Mesodermal cell (in vitro differentiated cells): ENCODE measurements at regions not wholly inside any gene's neighbourhood (a gene's known extent, or its start where the extent isn't known, plus 50 kb on each side); places are given as distances from the start of the nearest gene placed in this dataset.

Experiments
- H3K27ac ChIP-seq: 2 replicates; pipeline ENCODE4 v1.7.0; 2013; ENCODE audit warnings: mild to moderate bottlenecking, low read depth, low read length, moderate library complexity; ENCODE audit not compliant: severe bottlenecking
- H3K36me3 ChIP-seq: 2 replicates; pipeline ENCODE4 v1.7.1; 2013; ENCODE audit warnings: mild to moderate bottlenecking, low read length, moderate library complexity; ENCODE audit not compliant: control insufficient read depth, insufficient read depth
- H3K4me1 ChIP-seq: one replicate; pipeline ENCODE4 v1.7.1; 2013; ENCODE audit warnings: mild to moderate bottlenecking, low read length; ENCODE audit not compliant: insufficient read depth, control insufficient read depth, poor library complexity, severe bottlenecking
- H3K4me3 ChIP-seq: 2 replicates; pipeline ENCODE4 v1.7.0; 2013; ENCODE audit warnings: low read length, control low read depth, mild to moderate bottlenecking; ENCODE audit not compliant: insufficient read depth, poor library complexity, severe bottlenecking; ENCODE audit errors: extremely low read depth
- H3K9me3 ChIP-seq: 2 replicates; pipeline ENCODE4 v1.7.1; 2013; ENCODE audit warnings: mild to moderate bottlenecking, low read length, moderate library complexity; ENCODE audit not compliant: control insufficient read depth
- WGBS, 2 experiments: methylation state at CpG; one replicate each; pipeline ENCODE4 v1.1.5; 2013; ENCODE audit warnings: missing lambda C conversion rate in 2 of 2; ENCODE audit not compliant: insufficient coverage in 2 of 2; 5-methylcytosine and 5-hydroxymethylcytosine counted together

GRCh38 chr4:126582737-126583136 is 1050.0 kb upstream of the INTU start:
- 80 to 83% methylated on average over 2 of the region's 2 CpGs for WGBS, 2 experiments
- Histone ChIP-seq H3K9me3 (no peaks in the 10 kb centered on the region), H3K4me1 (no peaks in the 10 kb centered on the region), H3K36me3 (no peaks in the 10 kb centered on the region), H3K4me3 (no peak overlapping the region), H3K27ac (no peak overlapping the region)

- Histone ChIP-seq H3K4me3 (no peak overlapping the region), H3K27ac (no peak overlapping the region), H3K9me3 (no peaks in the 10 kb centered on the region), H3K4me1 (no peaks in the 10 kb centered on the region), H3K36me3 (no peaks in the 10 kb centered on the region)
- 60% methylated on average over 1 of the region's 1 CpG for WGBS, 2 experiments
Observed at GRCh38 chr4:126583509-126583908, 1049.2 kb upstream of the INTU start.

GRCh38 chr4:126591583-126591982 is 1041.2 kb upstream of the INTU start:
- Histone ChIP-seq H3K9me3 (no peaks in the 10 kb centered on the region), H3K4me3 (no peak overlapping the region), H3K36me3 (no peaks in the 10 kb centered on the region), H3K27ac (no peak overlapping the region), H3K4me1 (no peaks in the 10 kb centered on the region)

- Histone ChIP-seq H3K36me3 (no peaks in the 10 kb centered on the region), H3K4me1 (no peaks in the 10 kb centered on the region), H3K27ac (no peak overlapping the region), H3K9me3 (no peaks in the 10 kb centered on the region), H3K4me3 (no peak overlapping the region)
- 80% methylated on average over 1 of the region's 3 CpGs; no CpG with 5 or more reads in 1 of the 2 experiments for WGBS, 2 experiments
Observed at GRCh38 chr4:126592088-126592487, 1040.7 kb upstream of the INTU start.

- Histone ChIP-seq H3K4me1 (no peaks in the 10 kb centered on the region), H3K27ac (no peak overlapping the region), H3K4me3 (no peak overlapping the region), H3K36me3 (no peaks in the 10 kb centered on the region), H3K9me3 (no peaks in the 10 kb centered on the region)
- 75% methylated on average over 1 of the region's 2 CpGs; no CpG with 5 or more reads in 1 of the 2 experiments for WGBS, 2 experiments
Observed at GRCh38 chr4:126593626-126594025, 1039.1 kb upstream of the INTU start.

GRCh38 chr4:126595643-126596042 is 1037.1 kb upstream of the INTU start:
- no peak overlapping the region for H3K4me3 ChIP-seq
- H3K36me3 ChIP-seq = no peaks in the 10 kb centered on the region
- no peaks in the 10 kb centered on the region for H3K9me3 ChIP-seq
- no peak overlapping the region for H3K27ac ChIP-seq
- H3K4me1 ChIP-seq = no peaks in the 10 kb centered on the region
- 67 to 90% methylated on average over 1 to 2 of the region's 2 CpGs for WGBS, 2 experiments

GRCh38 chr4:126599746-126600145 is 1033.0 kb upstream of the INTU start:
- Histone ChIP-seq H3K9me3 (no peaks in the 10 kb centered on the region), H3K4me1 (no peaks in the 10 kb centered on the region), H3K36me3 (no peaks in the 10 kb centered on the region), H3K27ac (no peak overlapping the region), H3K4me3 (no peak overlapping the region)
- WGBS, 2 experiments = no CpG with 5 or more reads among the region's 4 CpGs

- Histone ChIP-seq H3K4me3 (no peak overlapping the region), H3K36me3 (no peaks in the 10 kb centered on the region), H3K4me1 (no peaks in the 10 kb centered on the region), H3K9me3 (no peaks in the 10 kb centered on the region), H3K27ac (no peak overlapping the region)
- WGBS, 2 experiments = no CpG with 5 or more reads among the region's 1 CpG
Observed at GRCh38 chr4:126603210-126603609, 1029.5 kb upstream of the INTU start.

- Histone ChIP-seq H3K4me3 (no peak overlapping the region), H3K36me3 (no peaks in the 10 kb centered on the region), H3K4me1 (no peaks in the 10 kb centered on the region), H3K9me3 (no peaks in the 10 kb centered on the region), H3K27ac (no peak overlapping the region)
- 100% methylated on average over 1 of the region's 2 CpGs for WGBS, 2 experiments
Observed at GRCh38 chr4:126603825-126604224, 1028.9 kb upstream of the INTU start.

- Histone ChIP-seq H3K4me3 (no peak overlapping the region), H3K36me3 (no peaks in the 10 kb centered on the region), H3K4me1 (no peaks in the 10 kb centered on the region), H3K27ac (no peak overlapping the region), H3K9me3 (no peaks in the 10 kb centered on the region)
- WGBS, 2 experiments = no CpG with 5 or more reads among the region's 3 CpGs
Observed at GRCh38 chr4:126604268-126604867, 1028.4 kb upstream of the INTU start.

- H3K9me3 ChIP-seq = no peaks in the 10 kb centered on the region
- no peaks in the 10 kb centered on the region for H3K36me3 ChIP-seq
- WGBS, 2 experiments = 83 to 100% methylated on average over 1 of the region's 1 CpG
- H3K27ac ChIP-seq = no peak overlapping the region
- no peak overlapping the region for H3K4me3 ChIP-seq
- no peaks in the 10 kb centered on the region for H3K4me1 ChIP-seq
Observed at GRCh38 chr4:126610933-126611332, 1021.8 kb upstream of the INTU start.
